NCI-H2196 treated with DMSO at 0.1 percent for 48 hours (cell line): ENCODE measurements at regions not wholly inside any gene's neighbourhood (a gene's known extent, or its start where the extent isn't known, plus 50 kb on each side); places are given as distances from the start of the nearest gene placed in this dataset.
"Not testable (repeated sequence)": the region's sequence is repeated elsewhere in the genome, so short reads cannot be mapped to it uniquely, and the experiment has no call there.

ENCODE experiments used
- DNase-seq: peaks from one replicate; lab custom pipeline; 2025; ENCODE audit not compliant: unreplicated experiment; lab: John Stamatoyannopoulos, UW

- no peak for DNase-seq
These were observed 837.0 kb downstream of the DNAH5 start for GRCh38 chr5:13107537-13107936.

GRCh38 chr5:13081116-13081515 lies 863.4 kb downstream of the DNAH5 start:
- no peak for DNase-seq

- not testable (repeated sequence) for DNase-seq
These were observed 871.6 kb downstream of the DNAH5 start for GRCh38 chr5:13072936-13073335.

- no peak for DNase-seq
These were observed 881.4 kb downstream of the DNAH5 start for GRCh38 chr5:13063088-13063487.

GRCh38 chr5:13045897-13046551 lies 898.5 kb downstream of the DNAH5 start:
- DNase-seq = no peak

GRCh38 chr5:13034061-13034460 lies 910.4 kb downstream of the DNAH5 start:
- DNase-seq = no peak

- DNase-seq = no peak
These were observed 915.3 kb downstream of the DNAH5 start for GRCh38 chr5:13029211-13029610.

GRCh38 chr5:13027874-13028273 lies 916.6 kb downstream of the DNAH5 start:
- DNase-seq = no peak

- no peak for DNase-seq
These were observed 924.8 kb downstream of the DNAH5 start for GRCh38 chr5:13019729-13020128.

- no peak for DNase-seq
These were observed 941.0 kb downstream of the DNAH5 start for GRCh38 chr5:13003457-13003856.

GRCh38 chr5:12999667-13000066 lies 944.8 kb downstream of the DNAH5 start:
- no peak for DNase-seq

GRCh38 chr5:12985142-12985541 lies 959.3 kb downstream of the DNAH5 start:
- no peak for DNase-seq

- no peak for DNase-seq
These were observed 969.6 kb downstream of the DNAH5 start for GRCh38 chr5:12974856-12975255.

- DNase-seq = no peak
These were observed 978.7 kb downstream of the DNAH5 start for GRCh38 chr5:12965804-12966203.

- DNase-seq = no peak
These were observed 984.8 kb downstream of the DNAH5 start for GRCh38 chr5:12959713-12960112.

- no peak for DNase-seq
These were observed 992.1 kb downstream of the DNAH5 start for GRCh38 chr5:12952409-12952808.

GRCh38 chr5:12951846-12952245 lies 992.6 kb downstream of the DNAH5 start:
- DNase-seq = no peak

- DNase-seq = no peak
These were observed 997.1 kb downstream of the DNAH5 start for GRCh38 chr5:12947379-12947778.

- not testable (repeated sequence) for DNase-seq
These were observed 999.0 kb downstream of the DNAH5 start for GRCh38 chr5:12945477-12945876.

GRCh38 chr5:12936221-12936620 lies 1008.3 kb downstream of the DNAH5 start:
- DNase-seq = no peak

- no peak for DNase-seq
These were observed 1009.8 kb downstream of the DNAH5 start for GRCh38 chr5:12934722-12935121.

GRCh38 chr5:12920527-12920926 lies 1016.3 kb upstream of the CTNND2 start:
- DNase-seq = no peak

- DNase-seq = no peak
These were observed 1006.9 kb upstream of the CTNND2 start for GRCh38 chr5:12911156-12911555.
